ENCODE measurements at regions not wholly inside any gene's neighbourhood (a gene's known extent, or its start where the extent isn't known, plus 50 kb on each side); places are given as distances from the start of the nearest gene placed in this dataset.

DNA sequence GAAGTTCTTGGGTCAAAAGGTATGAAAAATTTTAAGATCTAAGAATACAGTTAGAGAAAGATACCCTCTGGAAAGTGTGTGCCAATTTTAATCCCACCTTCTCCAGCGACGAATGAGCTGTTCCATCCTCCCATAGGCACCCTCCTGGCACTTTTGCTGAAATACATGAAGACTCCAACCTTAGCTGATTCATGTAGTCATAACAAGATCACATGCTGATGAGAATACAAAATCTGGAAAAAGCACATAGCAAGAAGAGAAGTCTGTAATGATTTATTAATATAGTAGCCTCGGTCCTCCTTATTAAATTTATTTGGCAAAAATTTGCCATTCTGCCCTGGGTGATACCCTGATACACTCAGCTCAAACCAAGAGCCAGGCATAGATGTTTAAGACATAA is 88.9 kb downstream of the CCR1 start:
- CTCF ChIA-PET, result no interaction called here
- H3K4me3 ChIP-seq (ENCODE audit: control insufficient read depth in 1 of 2, extremely low read depth in 1 of 2, low read length in 1 of 2), result no peak overlapping the region
- POLR2A ChIA-PET, result no interaction called here
- Mint-ChIP-seq H3K4me3 (no peak overlapping the region), H3K4me1 (no peaks in the 10 kb centered on the region), H3K9me3 (no peaks in the 10 kb centered on the region), H3K36me3 (no peaks in the 10 kb centered on the region), H3K27ac (no peak overlapping the region), H3K27me3 (peaks cover 6 to 24% of the 10 kb centered on the region in 2 donors)
- no peaks in the 10 kb centered on the region for H3K4me1 ChIP-seq (ENCODE audit: control insufficient read depth in 1 of 2, extremely low read depth in 1 of 2, insufficient read depth in 2 of 2, low read length in 2 of 2)
- no peaks in the 10 kb centered on the region for H3K9me3 ChIP-seq
- no CpG with 5 or more reads among the region's 3 CpGs for WGBS (ENCODE audit: insufficient coverage)
- no peak overlapping the region for H3K27ac ChIP-seq (ENCODE audit: low read length)
- no peak for DNase-seq
- no peaks in the 10 kb centered on the region for H3K27me3 ChIP-seq (replicated peaks in 1 of 2; ENCODE audit: control insufficient read depth in 2 of 2, extremely low read depth in 1 of 2, insufficient read depth in 2 of 2, low read length in 1 of 2)
- no peaks in the 10 kb centered on the region for H3K36me3 ChIP-seq (ENCODE audit: control insufficient read depth in 2 of 2, extremely low read depth in 1 of 2, insufficient read depth in 1 of 2, low read length in 1 of 2)
- ATAC-seq (replicated peaks in 1 of 4), result no peak

DNA sequence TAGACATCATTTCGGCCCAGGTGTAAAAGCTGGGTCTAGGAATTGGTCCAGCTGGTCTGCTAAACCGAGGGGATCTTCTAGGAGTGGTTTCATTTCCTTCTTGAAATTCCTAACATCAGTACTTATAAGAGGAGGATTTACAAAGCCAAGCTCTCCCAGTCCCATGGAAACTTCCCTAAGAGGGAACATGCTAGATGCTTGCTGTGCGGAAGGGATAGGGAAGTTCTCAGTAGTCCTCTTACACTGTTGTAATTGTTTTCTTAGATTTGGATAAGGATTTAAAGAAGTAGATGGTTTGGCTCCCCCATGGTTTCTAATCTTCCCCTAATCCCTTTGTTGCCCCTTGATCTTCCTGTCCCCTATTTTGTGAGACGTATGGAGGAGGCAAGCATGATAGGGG is 89.7 kb upstream of the XCR1 start:
- no peak overlapping the region for H3K27ac Mint-ChIP-seq

DNA sequence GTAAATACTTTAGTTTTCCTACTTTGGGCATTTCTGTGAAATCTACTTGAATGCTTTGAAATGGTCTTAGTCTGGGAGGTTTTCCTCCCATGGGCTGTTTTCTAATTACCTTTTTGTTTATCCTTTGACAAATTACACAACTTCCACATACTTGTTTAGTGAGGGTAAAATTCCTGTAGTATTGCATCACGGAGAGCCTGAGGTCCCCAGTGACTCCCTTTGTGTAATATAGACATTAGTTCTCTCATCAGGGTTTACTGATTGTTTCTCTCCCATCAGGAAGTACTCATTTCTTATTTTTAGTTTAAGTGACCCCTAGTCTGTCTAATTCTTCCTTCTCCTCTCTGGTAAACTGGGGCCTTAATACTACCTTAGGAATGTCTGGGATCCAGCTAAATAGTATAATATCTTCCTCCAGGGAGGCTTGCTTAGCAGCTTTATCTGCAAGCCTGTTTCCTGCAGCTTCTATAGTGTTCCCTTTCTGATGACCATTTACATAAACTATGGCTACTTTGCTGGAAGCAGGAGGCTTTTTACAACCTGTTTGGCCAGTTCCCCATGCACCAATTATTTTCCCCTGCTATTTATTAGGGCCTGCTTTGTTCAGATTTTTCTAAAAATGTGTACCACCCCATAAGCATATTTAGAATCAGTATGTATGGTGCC is 87.2 kb upstream of the XCR1 start:
- Mint-ChIP-seq H3K27ac (no peak overlapping the region), H3K4me1 (peaks cover 3 to 23% (median 21%) of the 10 kb centered on the region in 3 donors), H3K36me3 (no peaks in the 10 kb centered on the region), H3K27me3 (no peaks in the 10 kb centered on the region), H3K9me3 (no peaks in the 10 kb centered on the region), H3K4me3 (no peak overlapping the region)
- no peaks in the 10 kb centered on the region for H3K9me3 ChIP-seq
- H3K36me3 ChIP-seq (ENCODE audit: control insufficient read depth in 2 of 2, extremely low read depth in 1 of 2, insufficient read depth in 1 of 2, low read length in 1 of 2), result no peaks in the 10 kb centered on the region
- no peak overlapping the region for H3K4me3 ChIP-seq (ENCODE audit: control insufficient read depth in 1 of 2, extremely low read depth in 1 of 2, low read length in 1 of 2)
- ATAC-seq (replicated peaks in 1 of 4), result no peak
- H3K27me3 ChIP-seq (replicated peaks in 1 of 2; ENCODE audit: control insufficient read depth in 2 of 2, extremely low read depth in 1 of 2, insufficient read depth in 2 of 2, low read length in 1 of 2), result no peaks in the 10 kb centered on the region
- H3K27ac ChIP-seq (ENCODE audit: low read length), result no peak overlapping the region
- peaks cover 0 to 11% of the 10 kb centered on the region in 2 experiments for H3K4me1 ChIP-seq (ENCODE audit: control insufficient read depth in 1 of 2, extremely low read depth in 1 of 2, insufficient read depth in 2 of 2, low read length in 2 of 2)
- no peak for DNase-seq
- ChIA-PET POLR2A (no interaction called here), CTCF (no interaction called here)
- WGBS (ENCODE audit: insufficient coverage), result no CpG with 5 or more reads among the region's 1 CpG

More for the DNA sequence above, 89.7 kb upstream of the XCR1 start:
- DNase-seq (no peak), ATAC-seq (replicated peaks in 1 of 4) (no peak)
- Histone ChIP-seq H3K36me3 (ENCODE audit: control insufficient read depth in 2 of 2, extremely low read depth in 1 of 2, insufficient read depth in 1 of 2, low read length in 1 of 2) (no peaks in the 10 kb centered on the region), H3K4me1 (ENCODE audit: control insufficient read depth in 1 of 2, extremely low read depth in 1 of 2, insufficient read depth in 2 of 2, low read length in 2 of 2) (no peaks in the 10 kb centered on the region), H3K4me3 (ENCODE audit: control insufficient read depth in 1 of 2, extremely low read depth in 1 of 2, low read length in 1 of 2) (no peak overlapping the region), H3K27ac (ENCODE audit: low read length) (no peak overlapping the region), H3K27me3 (replicated peaks in 1 of 2; ENCODE audit: control insufficient read depth in 2 of 2, extremely low read depth in 1 of 2, insufficient read depth in 2 of 2, low read length in 1 of 2) (no peaks in the 10 kb centered on the region), H3K9me3 (no peaks in the 10 kb centered on the region)
- POLR2A ChIA-PET, result no interaction called here
- no CpG with 5 or more reads among the region's 4 CpGs for WGBS (ENCODE audit: insufficient coverage)
- peaks cover 0 to 4% (median 2%) of the 10 kb centered on the region in 3 donors for H3K4me1 Mint-ChIP-seq
- H3K27me3 Mint-ChIP-seq, result peaks cover 4 to 20% of the 10 kb centered on the region in 2 donors
- no peaks in the 10 kb centered on the region for H3K36me3 Mint-ChIP-seq
- no peak overlapping the region for H3K4me3 Mint-ChIP-seq
- CTCF ChIA-PET, result interaction anchor here in 1 of 2 donors (0.5 kb wide), 1 partner anchor 529 kb away, joined by 3 read pairs; no protein-coding TSS in a partner anchor
- H3K9me3 Mint-ChIP-seq, result no peaks in the 10 kb centered on the region

DNA sequence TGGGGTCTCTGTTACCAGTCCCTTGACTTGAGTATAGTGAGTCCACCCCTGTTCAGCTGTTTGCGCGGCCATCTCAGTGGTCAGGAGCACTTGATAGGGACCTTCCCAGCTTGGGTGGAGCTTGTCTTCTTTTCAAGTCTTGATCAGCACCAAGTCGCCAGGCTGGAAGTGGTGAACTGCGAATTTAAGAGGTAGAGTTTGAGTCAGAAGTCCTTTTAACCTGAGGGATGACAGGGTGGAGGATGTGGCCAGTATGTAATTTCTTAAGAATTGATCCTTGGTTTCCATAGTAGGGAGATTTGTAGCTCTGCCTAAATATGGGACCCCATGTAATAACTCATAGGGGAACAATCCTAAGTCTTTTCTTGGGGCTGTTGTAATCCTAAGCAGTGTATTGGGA is 86.3 kb upstream of the XCR1 start:
- Mint-ChIP-seq H3K27ac (no peak overlapping the region), H3K4me3 (no peak overlapping the region), H3K9me3 (no peaks in the 10 kb centered on the region), H3K4me1 (peaks cover 12 to 31% (median 29%) of the 10 kb centered on the region in 3 donors), H3K36me3 (no peaks in the 10 kb centered on the region), H3K27me3 (peaks cover 0 to 3% of the 10 kb centered on the region in 2 donors)
- H3K9me3 ChIP-seq, result no peaks in the 10 kb centered on the region
- ChIA-PET POLR2A (no interaction called here), CTCF (interaction anchor here in 1 of 2 donors (0.6 kb wide), 1 partner anchor 37 kb away, joined by 3 read pairs; no protein-coding TSS in a partner anchor)
- H3K4me1 ChIP-seq (ENCODE audit: control insufficient read depth in 1 of 2, extremely low read depth in 1 of 2, insufficient read depth in 2 of 2, low read length in 2 of 2), result peaks cover 5 to 19% of the 10 kb centered on the region in 2 experiments
- no peaks in the 10 kb centered on the region for H3K36me3 ChIP-seq (ENCODE audit: control insufficient read depth in 2 of 2, extremely low read depth in 1 of 2, insufficient read depth in 1 of 2, low read length in 1 of 2)
- 85% methylated on average over 4 of the region's 4 CpGs for WGBS (ENCODE audit: insufficient coverage)
- no peak for DNase-seq
- ATAC-seq (replicated peaks in 1 of 4), result no peak
- no peaks in the 10 kb centered on the region for H3K27me3 ChIP-seq (replicated peaks in 1 of 2; ENCODE audit: control insufficient read depth in 2 of 2, extremely low read depth in 1 of 2, insufficient read depth in 2 of 2, low read length in 1 of 2)
- no peak overlapping the region for H3K27ac ChIP-seq (ENCODE audit: low read length)
- no peak overlapping the region for H3K4me3 ChIP-seq (ENCODE audit: control insufficient read depth in 1 of 2, extremely low read depth in 1 of 2, low read length in 1 of 2)

DNA sequence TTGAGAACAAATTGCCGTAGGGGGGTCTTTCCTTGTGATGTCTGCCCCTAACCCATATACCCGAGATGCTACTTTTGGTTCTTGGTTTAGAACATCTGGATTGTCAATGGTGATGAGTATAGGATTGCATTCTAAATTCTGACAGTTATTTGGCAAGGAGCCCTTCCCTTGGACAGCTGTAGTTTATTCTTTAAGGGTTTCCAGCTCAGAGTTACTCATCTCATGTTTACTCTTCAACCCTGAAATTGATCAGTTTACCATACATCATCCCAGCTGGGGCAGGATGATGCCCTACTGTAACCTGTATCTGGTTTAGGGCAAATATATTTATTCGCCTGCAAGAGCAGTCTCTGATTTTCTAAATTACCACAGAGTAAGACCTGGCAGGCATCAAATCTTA is 85.7 kb upstream of the XCR1 start:
- DNase-seq (no peak), ATAC-seq (replicated peaks in 1 of 4) (no peak)
- WGBS (ENCODE audit: insufficient coverage), result no CpG with 5 or more reads among the region's 3 CpGs
- Histone ChIP-seq H3K4me1 (ENCODE audit: control insufficient read depth in 1 of 2, extremely low read depth in 1 of 2, insufficient read depth in 2 of 2, low read length in 2 of 2) (peaks cover 5 to 24% of the 10 kb centered on the region in 2 experiments), H3K36me3 (ENCODE audit: control insufficient read depth in 2 of 2, extremely low read depth in 1 of 2, insufficient read depth in 1 of 2, low read length in 1 of 2) (no peaks in the 10 kb centered on the region), H3K9me3 (no peaks in the 10 kb centered on the region), H3K27ac (ENCODE audit: low read length) (no peak overlapping the region), H3K27me3 (replicated peaks in 1 of 2; ENCODE audit: control insufficient read depth in 2 of 2, extremely low read depth in 1 of 2, insufficient read depth in 2 of 2, low read length in 1 of 2) (no peaks in the 10 kb centered on the region), H3K4me3 (ENCODE audit: control insufficient read depth in 1 of 2, extremely low read depth in 1 of 2, low read length in 1 of 2) (no peak overlapping the region)
- ChIA-PET CTCF (interaction anchor here in 1 of 2 donors (0.6 kb wide), 1 partner anchor 37 kb away, joined by 3 read pairs; no protein-coding TSS in a partner anchor), POLR2A (no interaction called here)
- Mint-ChIP-seq H3K36me3 (no peaks in the 10 kb centered on the region), H3K4me1 (peaks cover 18 to 36% (median 35%) of the 10 kb centered on the region in 3 donors), H3K27ac (no peak overlapping the region), H3K9me3 (no peaks in the 10 kb centered on the region), H3K27me3 (peaks cover 0 to 3% of the 10 kb centered on the region in 2 donors), H3K4me3 (no peak overlapping the region)

DNA sequence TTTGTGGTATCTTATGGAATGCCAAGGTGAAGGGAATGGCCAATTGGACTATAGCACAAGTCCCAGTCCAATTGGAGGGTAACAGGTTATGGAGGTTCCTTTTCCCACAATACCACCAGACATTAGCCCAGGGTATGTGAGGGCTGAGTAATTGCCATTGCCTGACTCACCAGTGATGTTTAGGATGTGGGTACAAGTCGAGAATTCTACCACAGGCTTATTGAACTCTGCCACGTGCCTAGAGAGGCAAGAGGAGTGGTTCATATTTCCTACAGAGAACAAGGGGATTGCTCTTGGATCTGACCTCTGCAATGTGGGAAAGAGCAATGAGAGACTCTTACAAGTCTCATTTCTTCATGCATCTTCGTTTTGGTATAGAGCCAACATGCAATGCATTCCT is 85.0 kb upstream of the XCR1 start:
- ChIA-PET CTCF (no interaction called here), POLR2A (no interaction called here)
- Histone ChIP-seq H3K27me3 (replicated peaks in 1 of 2; ENCODE audit: control insufficient read depth in 2 of 2, extremely low read depth in 1 of 2, insufficient read depth in 2 of 2, low read length in 1 of 2) (no peaks in the 10 kb centered on the region), H3K9me3 (no peaks in the 10 kb centered on the region), H3K4me3 (ENCODE audit: control insufficient read depth in 1 of 2, extremely low read depth in 1 of 2, low read length in 1 of 2) (no peak overlapping the region), H3K4me1 (ENCODE audit: control insufficient read depth in 1 of 2, extremely low read depth in 1 of 2, insufficient read depth in 2 of 2, low read length in 2 of 2) (peaks cover 5 to 31% of the 10 kb centered on the region in 2 experiments), H3K36me3 (ENCODE audit: control insufficient read depth in 2 of 2, extremely low read depth in 1 of 2, insufficient read depth in 1 of 2, low read length in 1 of 2) (no peaks in the 10 kb centered on the region), H3K27ac (ENCODE audit: low read length) (no peak overlapping the region)
- DNase-seq (no peak), ATAC-seq (replicated peaks in 1 of 4) (no peak)
- Mint-ChIP-seq H3K27ac (no peak overlapping the region), H3K27me3 (peaks cover 0 to 3% of the 10 kb centered on the region in 2 donors), H3K4me3 (no peak overlapping the region), H3K4me1 (peaks cover 23 to 43% (median 42%) of the 10 kb centered on the region in 3 donors), H3K36me3 (no peaks in the 10 kb centered on the region), H3K9me3 (no peaks in the 10 kb centered on the region)
- WGBS (ENCODE audit: insufficient coverage), result 54% methylated on average over 3 of the region's 3 CpGs
